Activated T-cell treated with anti-CD3 and anti-CD28 coated beads, Interleukin-2, amount 50 U/mL, for 72 hours (primary cell): ENCODE measurements at regions not wholly inside any gene's neighbourhood (a gene's known extent, or its start where the extent isn't known, plus 50 kb on each side); places are given as distances from the start of the nearest gene placed in this dataset.

Experiments used
- ATAC-seq, 2 donors: fragments of 150-1000 bp; cut with Tn5 transposase; replicated peaks in 1 of 2; 2 replicates each; pipeline ENCODE4 v1.10.0; 2021; ENCODE audit warnings: moderate library complexity in 2 of 2, mild to moderate bottlenecking in 1 of 2
- DNase-seq, 2 donors: peaks; one replicate each; pipeline ENCODE4 v3.0.0; 2021 to 2022; ENCODE audit warnings: mixed read lengths in 1 of 2
- H3K27ac Mint-ChIP-seq: one replicate; pipeline ENCODE4 v1.8.0; 2022; ENCODE audit warnings: mild to moderate bottlenecking, moderate library complexity, mixed read lengths
- H3K27me3 Mint-ChIP-seq: one replicate; pipeline ENCODE4 v1.8.0; 2022; ENCODE audit warnings: low read depth, mixed read lengths
- H3K36me3 Mint-ChIP-seq, 2 donors: one replicate each; pipeline ENCODE4 v1.8.0; 2022; ENCODE audit warnings: mixed read lengths in 2 of 2, mild to moderate bottlenecking in 1 of 2; ENCODE audit not compliant: insufficient read depth in 2 of 2
- H3K4me1 Mint-ChIP-seq: one replicate; pipeline ENCODE4 v1.8.0; 2022; ENCODE audit warnings: low read depth, mixed read lengths
- H3K4me3 Mint-ChIP-seq, 2 donors: one replicate each; pipeline ENCODE4 v1.8.0; 2022; ENCODE audit warnings: mild to moderate bottlenecking in 2 of 2, mixed read lengths in 2 of 2, moderate library complexity in 2 of 2
- H3K9me3 Mint-ChIP-seq, 2 donors: one replicate each; pipeline ENCODE4 v1.8.0; 2022; ENCODE audit warnings: mixed read lengths in 2 of 2

- Mint-ChIP-seq H3K9me3 (peaks cover 0 to 6% of the 10 kb centered on the region in 2 donors), H3K36me3 (peaks cover 2 to 5% of the 10 kb centered on the region in 2 donors), H3K4me1 (no peaks in the 10 kb centered on the region), H3K27ac (no peak overlapping the region), H3K27me3 (no peaks in the 10 kb centered on the region), H3K4me3 (no peak overlapping the region)
- ATAC-seq = no peak
- no peak for DNase-seq
Observed at GRCh38 chr1:222918801-222919477, 104.1 kb downstream of the DISP1 start.

GRCh38 chr1:222919478-222919865, 104.6 kb downstream of the DISP1 start:
- DNase-seq (no peak), ATAC-seq (no peak)
- Mint-ChIP-seq H3K4me3 (no peak overlapping the region), H3K27ac (no peak overlapping the region), H3K36me3 (peaks cover 2 to 5% of the 10 kb centered on the region in 2 donors), H3K4me1 (no peaks in the 10 kb centered on the region), H3K27me3 (no peaks in the 10 kb centered on the region), H3K9me3 (peaks cover 0 to 6% of the 10 kb centered on the region in 2 donors)

- Mint-ChIP-seq H3K4me3 (no peak overlapping the region), H3K4me1 (no peaks in the 10 kb centered on the region), H3K27ac (no peak overlapping the region), H3K27me3 (no peaks in the 10 kb centered on the region), H3K9me3 (peaks cover 0 to 4% of the 10 kb centered on the region in 2 donors), H3K36me3 (peaks cover 2 to 5% of the 10 kb centered on the region in 2 donors)
- DNase-seq (no peak), ATAC-seq (no peak)
Observed at GRCh38 chr1:222920169-222920568, 105.3 kb downstream of the DISP1 start.

- H3K4me1 Mint-ChIP-seq = no peaks in the 10 kb centered on the region
- H3K36me3 Mint-ChIP-seq = peaks cover 2 to 5% of the 10 kb centered on the region in 2 donors
- ATAC-seq = no peak
- no peaks in the 10 kb centered on the region for H3K9me3 Mint-ChIP-seq
- DNase-seq = no peak
- no peaks in the 10 kb centered on the region for H3K27me3 Mint-ChIP-seq
- H3K4me3 Mint-ChIP-seq = no peak overlapping the region
- H3K27ac Mint-ChIP-seq = no peak overlapping the region
Observed at GRCh38 chr1:222921945-222922344, 107.1 kb downstream of the DISP1 start.

GRCh38 chr1:222923506-222923905, 108.7 kb downstream of the DISP1 start:
- Mint-ChIP-seq H3K4me3 (no peak overlapping the region), H3K9me3 (no peaks in the 10 kb centered on the region), H3K27ac (no peak overlapping the region), H3K4me1 (no peaks in the 10 kb centered on the region), H3K36me3 (no peaks in the 10 kb centered on the region), H3K27me3 (no peaks in the 10 kb centered on the region)
- DNase-seq = no peak
- no peak for ATAC-seq

GRCh38 chr1:222924136-222924706, 109.4 kb downstream of the DISP1 start:
- Mint-ChIP-seq H3K9me3 (no peaks in the 10 kb centered on the region), H3K4me1 (no peaks in the 10 kb centered on the region), H3K27me3 (no peaks in the 10 kb centered on the region), H3K36me3 (no peaks in the 10 kb centered on the region), H3K27ac (no peak overlapping the region), H3K4me3 (no peak overlapping the region)
- ATAC-seq (no peak), DNase-seq (no peak)

- H3K4me1 Mint-ChIP-seq = no peaks in the 10 kb centered on the region
- H3K9me3 Mint-ChIP-seq = no peaks in the 10 kb centered on the region
Observed at GRCh38 chr1:222926566-222926965, 111.7 kb downstream of the DISP1 start.

GRCh38 chr1:222927031-222927430, 112.2 kb downstream of the DISP1 start:
- H3K27me3 Mint-ChIP-seq = no peaks in the 10 kb centered on the region
- H3K4me3 Mint-ChIP-seq = no peak overlapping the region
- ATAC-seq (no peak), DNase-seq (no peak)
- no peaks in the 10 kb centered on the region for H3K4me1 Mint-ChIP-seq
- H3K27ac Mint-ChIP-seq = no peak overlapping the region
- H3K9me3 Mint-ChIP-seq = no peaks in the 10 kb centered on the region
- H3K36me3 Mint-ChIP-seq = no peaks in the 10 kb centered on the region

More at GRCh38 chr1:222926566-222926965, 111.7 kb downstream of the DISP1 start:
- no peak overlapping the region for H3K4me3 Mint-ChIP-seq
- DNase-seq = no peak
- ATAC-seq = no peak
- H3K36me3 Mint-ChIP-seq = no peaks in the 10 kb centered on the region
- H3K27me3 Mint-ChIP-seq = no peaks in the 10 kb centered on the region
- H3K27ac Mint-ChIP-seq = no peak overlapping the region

GRCh38 chr1:222928212-222928611, 113.4 kb downstream of the DISP1 start:
- no peak overlapping the region for H3K4me3 Mint-ChIP-seq
- no peak overlapping the region for H3K27ac Mint-ChIP-seq
- no peaks in the 10 kb centered on the region for H3K9me3 Mint-ChIP-seq
- H3K36me3 Mint-ChIP-seq = no peaks in the 10 kb centered on the region
- no peaks in the 10 kb centered on the region for H3K4me1 Mint-ChIP-seq
- ATAC-seq = no peak
- no peak for DNase-seq
- no peaks in the 10 kb centered on the region for H3K27me3 Mint-ChIP-seq

GRCh38 chr1:222930070-222930469, 115.2 kb downstream of the DISP1 start:
- H3K4me1 Mint-ChIP-seq = no peaks in the 10 kb centered on the region
- ATAC-seq = no peak
- no peak for DNase-seq
- no peaks in the 10 kb centered on the region for H3K27me3 Mint-ChIP-seq
- H3K4me3 Mint-ChIP-seq = no peak overlapping the region
- no peaks in the 10 kb centered on the region for H3K9me3 Mint-ChIP-seq
- no peak overlapping the region for H3K27ac Mint-ChIP-seq
- no peaks in the 10 kb centered on the region for H3K36me3 Mint-ChIP-seq

GRCh38 chr1:222931023-222931422, 116.2 kb downstream of the DISP1 start:
- H3K36me3 Mint-ChIP-seq = no peaks in the 10 kb centered on the region

GRCh38 chr1:222933273-222933672, 118.4 kb downstream of the DISP1 start:
- H3K4me1 Mint-ChIP-seq = no peaks in the 10 kb centered on the region

More at GRCh38 chr1:222931023-222931422, 116.2 kb downstream of the DISP1 start:
- no peaks in the 10 kb centered on the region for H3K9me3 Mint-ChIP-seq
- ATAC-seq (no peak), DNase-seq (no peak)
- no peaks in the 10 kb centered on the region for H3K4me1 Mint-ChIP-seq
- no peaks in the 10 kb centered on the region for H3K27me3 Mint-ChIP-seq
- no peak overlapping the region for H3K4me3 Mint-ChIP-seq
- H3K27ac Mint-ChIP-seq = no peak overlapping the region

GRCh38 chr1:222935239-222935900, 120.5 kb downstream of the DISP1 start:
- Mint-ChIP-seq H3K36me3 (no peaks in the 10 kb centered on the region), H3K4me1 (no peaks in the 10 kb centered on the region), H3K4me3 (no peak overlapping the region), H3K9me3 (no peaks in the 10 kb centered on the region), H3K27me3 (no peaks in the 10 kb centered on the region), H3K27ac (no peak overlapping the region)
- no peak for ATAC-seq
- no peak for DNase-seq

More at GRCh38 chr1:222933273-222933672, 118.4 kb downstream of the DISP1 start:
- Mint-ChIP-seq H3K9me3 (no peaks in the 10 kb centered on the region), H3K27ac (no peak overlapping the region), H3K27me3 (no peaks in the 10 kb centered on the region), H3K36me3 (no peaks in the 10 kb centered on the region), H3K4me3 (no peak overlapping the region)
- ATAC-seq (no peak), DNase-seq (no peak)
